HG02678 (cell line): ENCODE measurements at regions not wholly inside any gene's neighbourhood (a gene's known extent, or its start where the extent isn't known, plus 50 kb on each side); places are given as distances from the start of the nearest gene placed in this dataset.
"Not testable (repeated sequence)": the region's sequence is repeated elsewhere in the genome, so short reads cannot be mapped to it uniquely, and the experiment has no call there.

Experiments
- ATAC-seq: cut with Tn5 transposase; IDR thresholded peaks from one replicate; pipeline ENCODE4 v1.9.1; 2021; ENCODE audit warnings: mild to moderate bottlenecking, moderate library complexity; ENCODE audit not compliant: unreplicated experiment

- no peak for ATAC-seq
These were observed 1348.5 kb downstream of the GRIK2 start for GRCh38 chr6:102742028-102742427.

DNA sequence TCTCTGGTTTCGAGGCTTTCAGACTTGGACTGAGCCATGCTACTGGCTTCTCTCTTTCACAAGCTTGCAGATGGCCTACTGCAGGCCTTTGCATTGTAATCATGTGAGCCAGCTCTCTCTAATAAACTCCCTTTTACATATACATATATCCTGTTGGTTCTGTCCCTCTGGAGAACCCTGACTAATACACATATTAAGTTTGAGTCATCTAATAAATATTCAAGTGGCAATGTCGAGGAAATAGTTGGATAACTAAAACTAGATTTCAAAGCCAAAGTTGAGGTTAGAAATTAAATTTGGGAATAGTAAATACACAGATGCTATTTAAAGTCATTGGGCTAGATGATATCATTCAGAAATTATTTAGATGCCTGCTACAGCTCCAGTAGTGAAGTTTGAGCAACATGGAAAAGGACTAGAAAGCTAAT, 1343.4 kb downstream of the GRIK2 start:
- ATAC-seq = no peak

- ATAC-seq = no peak
These were observed 1339.4 kb downstream of the GRIK2 start for GRCh38 chr6:102732898-102733297.

GRCh38 chr6:102722086-102722485, 1328.6 kb downstream of the GRIK2 start:
- not testable (repeated sequence) for ATAC-seq

- no peak for ATAC-seq
These were observed 1324.4 kb downstream of the GRIK2 start for GRCh38 chr6:102717737-102718456.

GRCh38 chr6:102717252-102717651, 1323.7 kb downstream of the GRIK2 start:
- ATAC-seq = no peak

DNA sequence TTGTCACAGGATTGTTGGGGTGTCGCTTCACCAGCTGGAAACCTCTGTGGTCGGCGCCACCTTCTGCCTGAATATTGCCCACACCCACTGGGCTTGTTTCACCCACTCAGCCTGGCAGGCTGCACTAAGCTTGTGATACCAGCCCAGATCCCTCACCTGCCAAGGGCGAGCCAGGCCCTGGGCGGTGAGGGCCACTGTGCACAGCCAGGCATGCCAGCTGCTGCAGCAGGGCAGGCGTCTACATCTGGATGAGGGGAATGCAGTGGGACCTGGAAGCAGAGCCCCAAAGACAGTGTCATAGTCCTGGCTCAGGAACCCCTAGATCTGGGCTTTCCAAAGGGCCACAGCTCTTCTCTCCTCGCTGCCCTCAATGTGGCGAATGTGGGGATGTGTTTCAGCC, 1307.5 kb downstream of the GRIK2 start:
- ATAC-seq = no peak

- no peak for ATAC-seq
These were observed 1293.0 kb downstream of the GRIK2 start for GRCh38 chr6:102686461-102686860.

- ATAC-seq = no peak
These were observed 1286.9 kb downstream of the GRIK2 start for GRCh38 chr6:102680413-102680812.

GRCh38 chr6:102679865-102680264, 1286.4 kb downstream of the GRIK2 start:
- ATAC-seq = no peak

DNA sequence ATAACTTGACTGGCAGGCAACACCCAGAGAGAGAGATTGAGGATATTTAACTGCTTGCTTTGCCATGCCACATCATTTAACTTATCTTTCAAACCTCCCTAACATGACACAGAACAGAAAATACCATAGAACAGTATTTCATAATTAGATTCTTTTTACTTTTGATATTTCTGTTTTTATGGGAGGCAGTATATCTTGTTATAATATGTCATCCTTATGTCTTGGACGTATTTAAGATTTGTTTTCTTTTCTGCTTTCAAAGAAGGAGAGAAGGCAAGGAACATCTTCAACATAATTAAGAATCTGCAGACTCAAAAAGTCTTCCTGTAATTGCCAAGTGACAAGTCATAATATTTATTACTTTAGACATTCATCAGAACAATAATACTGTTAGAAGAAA, 1283.7 kb downstream of the GRIK2 start:
- ATAC-seq = no peak

- ATAC-seq = no peak
These were observed 1277.2 kb downstream of the GRIK2 start for GRCh38 chr6:102670735-102671134.

DNA sequence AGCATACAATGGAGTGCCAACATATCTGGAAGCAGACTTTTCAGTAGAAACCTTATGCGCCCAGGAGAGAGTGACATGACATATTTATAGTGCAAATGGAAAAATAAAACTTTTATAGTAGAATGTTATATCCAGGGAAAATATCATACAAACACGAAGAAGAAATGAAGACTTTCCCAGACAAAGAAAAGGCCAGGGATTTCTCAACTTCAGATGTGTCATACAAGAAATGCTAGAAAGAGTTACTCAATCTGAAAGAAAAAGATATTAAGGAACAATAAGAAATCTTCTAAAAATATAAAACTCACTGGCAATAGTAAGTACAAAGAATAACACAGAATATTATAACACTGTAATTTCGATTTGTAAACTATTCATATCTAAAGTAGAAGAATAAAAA, 1269.3 kb downstream of the GRIK2 start:
- ATAC-seq = no peak

- no peak for ATAC-seq
These were observed 1266.8 kb downstream of the GRIK2 start for GRCh38 chr6:102660303-102660702.

DNA sequence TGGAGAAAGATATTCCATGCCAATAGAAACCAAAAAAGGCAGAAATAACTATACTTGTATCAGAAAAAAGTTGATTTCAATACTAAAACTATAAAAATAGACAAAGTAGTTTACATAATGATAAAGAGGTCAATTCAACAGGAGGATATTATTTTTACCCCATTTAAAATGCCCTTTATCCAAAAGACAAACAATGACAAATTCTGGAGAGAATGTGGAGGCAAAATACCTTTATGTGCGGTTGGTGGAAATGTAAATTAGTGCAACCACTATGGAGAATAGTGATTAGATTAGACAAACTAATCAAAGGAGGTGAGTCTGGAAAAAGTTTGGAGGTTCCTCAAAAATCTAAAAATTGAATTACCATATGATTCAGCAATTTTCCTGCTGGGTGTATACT, 1262.3 kb downstream of the GRIK2 start:
- ATAC-seq = no peak

DNA sequence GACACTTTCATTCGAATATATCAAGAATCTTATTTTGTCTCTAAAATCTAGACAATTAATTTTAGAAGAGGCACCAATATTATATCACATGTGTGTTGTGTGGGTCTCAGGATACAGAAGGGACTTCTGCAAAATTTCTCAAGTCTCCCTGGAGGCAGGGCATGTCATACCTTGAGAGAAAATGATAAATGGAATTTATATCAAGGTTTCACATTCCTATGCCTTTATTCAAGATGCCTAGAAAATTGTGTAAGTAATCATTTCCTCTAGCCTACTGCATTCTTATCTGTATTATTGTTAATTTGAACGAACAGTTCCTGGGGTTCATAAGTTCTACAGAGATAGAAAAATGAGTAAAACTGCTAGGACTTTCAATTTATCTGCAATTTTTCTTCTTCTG, 1247.9 kb downstream of the GRIK2 start:
- no peak for ATAC-seq

- ATAC-seq = no peak
These were observed 1238.4 kb downstream of the GRIK2 start for GRCh38 chr6:102631921-102632320.

DNA sequence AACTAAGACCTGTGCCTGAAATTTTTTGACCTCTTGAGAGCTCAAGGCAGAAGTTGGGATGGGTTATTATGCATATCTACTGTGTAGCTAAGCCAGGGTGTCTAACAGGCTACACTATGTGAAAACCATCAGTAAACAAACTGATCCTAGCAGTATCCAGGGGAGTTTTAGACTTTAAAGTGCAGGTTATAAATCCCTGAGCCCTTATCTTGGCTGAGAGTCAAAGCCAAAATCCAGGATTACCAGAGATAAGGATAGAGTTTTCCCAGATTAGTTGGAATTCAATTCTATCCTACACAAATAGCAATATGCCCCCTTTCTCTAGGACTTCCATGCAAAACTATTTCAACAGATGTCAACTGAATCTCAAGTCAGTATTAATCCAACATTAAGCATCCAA, 1229.7 kb downstream of the GRIK2 start:
- no peak for ATAC-seq

GRCh38 chr6:102619585-102619984, 1226.1 kb downstream of the GRIK2 start:
- ATAC-seq = no peak

DNA sequence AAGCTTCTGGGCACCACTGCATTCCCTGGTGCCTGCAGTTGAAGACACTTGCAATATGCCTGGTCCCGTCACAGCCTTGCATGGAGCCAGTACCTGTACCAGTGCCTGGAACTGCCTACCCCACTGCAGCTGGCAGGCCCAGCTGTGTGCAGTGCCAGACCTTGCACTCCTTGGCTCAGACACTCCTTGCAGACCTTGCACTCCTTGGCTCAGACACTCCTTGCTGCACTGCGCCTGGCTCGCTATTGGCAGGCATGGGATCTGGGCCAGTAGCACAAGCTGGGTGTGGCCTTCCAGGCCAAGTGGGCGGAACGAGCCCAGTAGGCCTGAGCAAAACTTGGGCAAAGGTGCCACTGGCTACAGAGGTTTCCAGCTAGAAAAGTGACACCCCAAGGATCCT, 1189.1 kb downstream of the GRIK2 start:
- ATAC-seq = no peak

GRCh38 chr6:102581378-102582124, 1188.0 kb downstream of the GRIK2 start:
- ATAC-seq = no peak

DNA sequence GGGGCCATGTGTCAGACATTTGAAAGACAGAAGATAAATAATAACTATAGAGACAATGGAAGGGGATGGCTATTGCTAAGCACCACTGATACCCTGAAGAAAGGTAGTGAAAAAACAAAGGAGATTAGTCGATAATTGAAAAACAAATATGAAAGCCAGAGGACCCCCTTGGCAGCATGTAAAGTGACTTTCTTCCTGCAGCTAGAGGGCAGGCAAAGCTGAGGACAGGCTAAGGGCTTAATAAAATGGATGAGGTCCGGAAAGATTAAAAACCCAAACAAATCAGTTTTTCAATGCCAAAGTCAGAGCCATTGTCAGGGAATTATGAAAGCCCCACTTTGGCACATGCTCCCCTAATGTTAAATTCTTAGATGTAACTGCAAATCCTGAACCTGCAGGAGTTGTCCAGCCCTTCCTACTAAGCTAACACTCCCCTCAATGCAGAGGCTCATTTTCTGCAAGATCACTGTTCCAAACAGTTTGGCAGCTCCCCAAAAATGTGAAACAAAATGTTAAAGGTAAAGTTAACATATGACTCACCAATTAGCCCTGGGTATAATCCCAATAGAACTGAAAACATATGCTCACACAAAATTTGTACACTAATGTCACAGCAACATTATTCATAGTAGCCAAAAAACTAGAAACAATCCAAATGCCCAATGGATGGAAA, 1177.9 kb downstream of the GRIK2 start:
- ATAC-seq = no peak
